ENCODE measurements at regions not wholly inside any gene's neighbourhood (a gene's known extent, or its start where the extent isn't known, plus 50 kb on each side); places are given as distances from the start of the nearest gene placed in this dataset.

GRCh38 chr9:107983762-107984161, 494.2 kb upstream of the KLF4 start:
- ATAC-seq (no peak), DNase-seq (ENCODE audit: low read depth, low spot score) (no peak)
- Histone ChIP-seq H4K20me1 (ENCODE audit: insufficient read depth) (no peaks in the 10 kb centered on the region), H3K36me3 (ENCODE audit: control insufficient read depth in 1 of 2, insufficient read depth in 2 of 2, low read length in 2 of 2) (no peaks in the 10 kb centered on the region), H3K9me2 (ENCODE audit: insufficient read depth) (peaks cover 3% of the 10 kb centered on the region; the same call in 1 of the 2 replicates), H3K79me2 (ENCODE audit: insufficient read depth, low read length) (no peaks in the 10 kb centered on the region), H3K9ac (ENCODE audit: low read length) (no peak overlapping the region), H3K4me2 (ENCODE audit: low read length) (no peak overlapping the region), H3K4me1 (ENCODE audit: control insufficient read depth in 1 of 2, insufficient read depth in 2 of 2, low read length in 2 of 2) (0 out of 4 replicates have a peak, but pooled peaks cover 0 to 4% of the 10 kb centered on the region in 2 experiments), H3K9me3 (ENCODE audit: control insufficient read depth in 1 of 2, insufficient read depth in 1 of 2, low read depth in 1 of 2, low read length in 2 of 2) (no peaks in the 10 kb centered on the region), H3K27ac (ENCODE audit: low read depth, low read length) (no peak overlapping the region), H3K27me3 (ENCODE audit: insufficient read depth, low read length) (no peaks in the 10 kb centered on the region), H3K4me3 (replicated peaks in 1 of 2; ENCODE audit: low read depth in 1 of 2, low read length in 2 of 2) (no peak overlapping the region), H2AFZ (ENCODE audit: low read depth, low read length, poor library complexity, severe bottlenecking) (no peak overlapping the region)
- BruUV-seq (replicated peaks), result no TSS peak
- TF ChIP-seq TCF7L2 (IDR thresholded peaks at IDR 0.05; ENCODE audit: borderline replicate concordance, extremely low read depth, insufficient read depth, insufficient read length) (no peak), RAD21 (IDR thresholded peaks at IDR 0.05; ENCODE audit: low read depth) (no peak), MAX (IDR thresholded peaks at IDR 0.05) (no peak), SRF (IDR thresholded peaks at IDR 0.05; ENCODE audit: low read depth) (no peak), SIN3A (IDR thresholded peaks at IDR 0.05; ENCODE audit: low read depth) (no peak), ZFX (IDR thresholded peaks at IDR 0.05) (no peak), JUND (IDR thresholded peaks at IDR 0.05) (no peak), POLR2A (IDR thresholded peaks at IDR 0.05; ENCODE audit: borderline replicate concordance, extremely low read depth, insufficient read depth, insufficient read length) (no peak), EZH2phosphoT487 (IDR thresholded peaks at IDR 0.05; ENCODE audit: borderline replicate concordance) (no peak), EZH2 (IDR thresholded peaks at IDR 0.05) (no peak), FOSL1 (IDR thresholded peaks at IDR 0.05; ENCODE audit: low read depth) (no peak), YY1 (IDR thresholded peaks at IDR 0.05; ENCODE audit: extremely low read depth, insufficient replicate concordance, low read depth, low read length) (no peak), POLR2AphosphoS5 (IDR thresholded peaks at IDR 0.05; ENCODE audit: low read depth, low read length) (no peak), CBX3 (IDR thresholded peaks at IDR 0.05; ENCODE audit: low read depth) (no peak), ZBTB33 (IDR thresholded peaks at IDR 0.05; ENCODE audit: extremely low read depth, insufficient replicate concordance, low read length) (no peak), CEBPB (IDR thresholded peaks at IDR 0.05; ENCODE audit: low read depth) (no peak)
- TF ChIP-seq, protein P1, sequence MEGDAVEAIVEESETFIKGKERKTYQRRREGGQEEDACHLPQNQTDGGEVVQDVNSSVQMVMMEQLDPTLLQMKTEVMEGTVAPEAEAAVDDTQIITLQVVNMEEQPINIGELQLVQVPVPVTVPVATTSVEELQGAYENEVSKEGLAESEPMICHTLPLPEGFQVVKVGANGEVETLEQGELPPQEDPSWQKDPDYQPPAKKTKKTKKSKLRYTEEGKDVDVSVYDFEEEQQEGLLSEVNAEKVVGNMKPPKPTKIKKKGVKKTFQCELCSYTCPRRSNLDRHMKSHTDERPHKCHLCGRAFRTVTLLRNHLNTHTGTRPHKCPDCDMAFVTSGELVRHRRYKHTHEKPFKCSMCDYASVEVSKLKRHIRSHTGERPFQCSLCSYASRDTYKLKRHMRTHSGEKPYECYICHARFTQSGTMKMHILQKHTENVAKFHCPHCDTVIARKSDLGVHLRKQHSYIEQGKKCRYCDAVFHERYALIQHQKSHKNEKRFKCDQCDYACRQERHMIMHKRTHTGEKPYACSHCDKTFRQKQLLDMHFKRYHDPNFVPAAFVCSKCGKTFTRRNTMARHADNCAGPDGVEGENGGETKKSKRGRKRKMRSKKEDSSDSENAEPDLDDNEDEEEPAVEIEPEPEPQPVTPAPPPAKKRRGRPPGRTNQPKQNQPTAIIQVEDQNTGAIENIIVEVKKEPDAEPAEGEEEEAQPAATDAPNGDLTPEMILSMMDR (IDR thresholded peaks at IDR 0.05 in 2 of 3, conservative IDR thresholded peaks at IDR 0.05 in 1 of 3; ENCODE audit: borderline replicate concordance in 1 of 3, insufficient read depth in 1 of 3, low read depth in 2 of 3, low read length in 2 of 3), result no peak
- TF ChIP-seq, protein P2, sequence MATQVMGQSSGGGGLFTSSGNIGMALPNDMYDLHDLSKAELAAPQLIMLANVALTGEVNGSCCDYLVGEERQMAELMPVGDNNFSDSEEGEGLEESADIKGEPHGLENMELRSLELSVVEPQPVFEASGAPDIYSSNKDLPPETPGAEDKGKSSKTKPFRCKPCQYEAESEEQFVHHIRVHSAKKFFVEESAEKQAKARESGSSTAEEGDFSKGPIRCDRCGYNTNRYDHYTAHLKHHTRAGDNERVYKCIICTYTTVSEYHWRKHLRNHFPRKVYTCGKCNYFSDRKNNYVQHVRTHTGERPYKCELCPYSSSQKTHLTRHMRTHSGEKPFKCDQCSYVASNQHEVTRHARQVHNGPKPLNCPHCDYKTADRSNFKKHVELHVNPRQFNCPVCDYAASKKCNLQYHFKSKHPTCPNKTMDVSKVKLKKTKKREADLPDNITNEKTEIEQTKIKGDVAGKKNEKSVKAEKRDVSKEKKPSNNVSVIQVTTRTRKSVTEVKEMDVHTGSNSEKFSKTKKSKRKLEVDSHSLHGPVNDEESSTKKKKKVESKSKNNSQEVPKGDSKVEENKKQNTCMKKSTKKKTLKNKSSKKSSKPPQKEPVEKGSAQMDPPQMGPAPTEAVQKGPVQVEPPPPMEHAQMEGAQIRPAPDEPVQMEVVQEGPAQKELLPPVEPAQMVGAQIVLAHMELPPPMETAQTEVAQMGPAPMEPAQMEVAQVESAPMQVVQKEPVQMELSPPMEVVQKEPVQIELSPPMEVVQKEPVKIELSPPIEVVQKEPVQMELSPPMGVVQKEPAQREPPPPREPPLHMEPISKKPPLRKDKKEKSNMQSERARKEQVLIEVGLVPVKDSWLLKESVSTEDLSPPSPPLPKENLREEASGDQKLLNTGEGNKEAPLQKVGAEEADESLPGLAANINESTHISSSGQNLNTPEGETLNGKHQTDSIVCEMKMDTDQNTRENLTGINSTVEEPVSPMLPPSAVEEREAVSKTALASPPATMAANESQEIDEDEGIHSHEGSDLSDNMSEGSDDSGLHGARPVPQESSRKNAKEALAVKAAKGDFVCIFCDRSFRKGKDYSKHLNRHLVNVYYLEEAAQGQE (IDR thresholded peaks at IDR 0.05; ENCODE audit: low read depth), result no peak
- TF ChIP-seq, protein P3, sequence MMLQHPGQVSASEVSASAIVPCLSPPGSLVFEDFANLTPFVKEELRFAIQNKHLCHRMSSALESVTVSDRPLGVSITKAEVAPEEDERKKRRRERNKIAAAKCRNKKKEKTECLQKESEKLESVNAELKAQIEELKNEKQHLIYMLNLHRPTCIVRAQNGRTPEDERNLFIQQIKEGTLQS (IDR thresholded peaks at IDR 0.05), result no peak
- intact Hi-C loops (cut with micrococcal nuclease), result no loop called here
- ChIA-PET POLR2A (no interaction called here), CTCF (no interaction called here), RAD21 (ENCODE audit: low non-redundant PET in 1 of 2, low total read pairs in 2 of 2, uncharacterized antibody in 2 of 2, unreplicated experiment in 2 of 2) (no interaction called here)

Data from HCT116 (cell line).